ENCODE measurements at regions not wholly inside any gene's neighbourhood (a gene's known extent, or its start where the extent isn't known, plus 50 kb on each side); places are given as distances from the start of the nearest gene placed in this dataset.

DNA sequence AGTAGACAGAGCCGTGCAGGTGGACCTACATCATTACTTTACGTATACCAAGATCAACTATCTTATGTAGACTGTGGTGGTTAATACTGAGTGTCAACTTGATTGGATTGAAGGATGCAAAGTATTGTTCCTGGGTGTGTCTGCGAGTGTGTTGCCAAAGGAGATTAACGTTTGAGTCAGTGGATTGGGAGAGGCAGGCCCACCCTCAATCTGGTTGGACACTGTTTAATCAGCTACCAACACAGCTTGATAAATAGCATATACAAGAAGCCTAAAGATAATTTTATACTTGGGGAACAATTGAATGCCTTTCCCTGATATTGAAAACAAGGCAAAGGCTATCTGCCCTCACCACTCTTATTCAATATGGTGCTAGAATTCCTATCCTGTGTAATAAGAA is 604.2 kb upstream of the ZEB2 start:
- Histone ChIP-seq H3K27me3 (ENCODE audit: insufficient read depth in 3 of 3, low read length in 2 of 3) (no peaks in the 10 kb centered on the region), H3K36me3 (ENCODE audit: insufficient read depth in 1 of 2, low read depth in 1 of 2) (no peaks in the 10 kb centered on the region), H3K27ac (no peak overlapping the region), H3K4me3 (no peak overlapping the region), H3K9me3 (no peaks in the 10 kb centered on the region), H3K4me1 (no peaks in the 10 kb centered on the region)
- 86 to 89% (median 89%) methylated on average over 4 of the region's 4 CpGs for WGBS, 3 donors
- TF ChIP-seq, protein P1, sequence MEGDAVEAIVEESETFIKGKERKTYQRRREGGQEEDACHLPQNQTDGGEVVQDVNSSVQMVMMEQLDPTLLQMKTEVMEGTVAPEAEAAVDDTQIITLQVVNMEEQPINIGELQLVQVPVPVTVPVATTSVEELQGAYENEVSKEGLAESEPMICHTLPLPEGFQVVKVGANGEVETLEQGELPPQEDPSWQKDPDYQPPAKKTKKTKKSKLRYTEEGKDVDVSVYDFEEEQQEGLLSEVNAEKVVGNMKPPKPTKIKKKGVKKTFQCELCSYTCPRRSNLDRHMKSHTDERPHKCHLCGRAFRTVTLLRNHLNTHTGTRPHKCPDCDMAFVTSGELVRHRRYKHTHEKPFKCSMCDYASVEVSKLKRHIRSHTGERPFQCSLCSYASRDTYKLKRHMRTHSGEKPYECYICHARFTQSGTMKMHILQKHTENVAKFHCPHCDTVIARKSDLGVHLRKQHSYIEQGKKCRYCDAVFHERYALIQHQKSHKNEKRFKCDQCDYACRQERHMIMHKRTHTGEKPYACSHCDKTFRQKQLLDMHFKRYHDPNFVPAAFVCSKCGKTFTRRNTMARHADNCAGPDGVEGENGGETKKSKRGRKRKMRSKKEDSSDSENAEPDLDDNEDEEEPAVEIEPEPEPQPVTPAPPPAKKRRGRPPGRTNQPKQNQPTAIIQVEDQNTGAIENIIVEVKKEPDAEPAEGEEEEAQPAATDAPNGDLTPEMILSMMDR (IDR thresholded peaks at IDR 0.05): no peak
- intact Hi-C loops (cut with DNase I): no loop called here
- ATAC-seq (no peak), DNase-seq (no peak)

DNA sequence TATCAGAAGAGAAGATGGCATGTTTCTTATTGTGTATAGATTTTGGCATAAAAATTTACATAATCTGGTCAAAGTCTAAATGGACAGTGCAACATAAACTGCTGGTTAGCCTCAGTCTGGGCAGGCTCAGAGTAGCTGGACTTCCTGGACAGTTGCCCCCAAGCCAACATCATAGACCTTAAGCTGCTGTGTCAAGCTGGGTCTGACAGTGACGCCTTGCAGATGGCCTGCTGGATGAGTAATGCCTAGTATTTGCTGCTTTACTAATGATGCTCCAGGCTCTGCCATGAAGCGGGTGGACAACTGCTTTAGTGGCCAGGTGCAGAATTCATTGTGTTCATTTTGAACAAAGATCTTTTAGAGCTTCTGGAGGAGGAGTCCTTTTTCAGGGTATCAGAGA is 603.7 kb upstream of the ZEB2 start:
- Histone ChIP-seq H3K36me3 (ENCODE audit: insufficient read depth in 1 of 2, low read depth in 1 of 2) (no peaks in the 10 kb centered on the region), H3K9me3 (no peaks in the 10 kb centered on the region), H3K4me3 (no peak overlapping the region), H3K27ac (no peak overlapping the region), H3K27me3 (ENCODE audit: insufficient read depth in 3 of 3, low read length in 2 of 3) (no peaks in the 10 kb centered on the region), H3K4me1 (no peaks in the 10 kb centered on the region)
- 44 to 67% (median 49%) methylated on average over 2 of the region's 2 CpGs for WGBS, 3 donors
- intact Hi-C loops (cut with DNase I): no loop called here
- ATAC-seq (no peak), DNase-seq (peak in 1 of 2 donors; percentile 9)
- TF ChIP-seq, protein P1 (IDR thresholded peaks at IDR 0.05): no peak

DNA sequence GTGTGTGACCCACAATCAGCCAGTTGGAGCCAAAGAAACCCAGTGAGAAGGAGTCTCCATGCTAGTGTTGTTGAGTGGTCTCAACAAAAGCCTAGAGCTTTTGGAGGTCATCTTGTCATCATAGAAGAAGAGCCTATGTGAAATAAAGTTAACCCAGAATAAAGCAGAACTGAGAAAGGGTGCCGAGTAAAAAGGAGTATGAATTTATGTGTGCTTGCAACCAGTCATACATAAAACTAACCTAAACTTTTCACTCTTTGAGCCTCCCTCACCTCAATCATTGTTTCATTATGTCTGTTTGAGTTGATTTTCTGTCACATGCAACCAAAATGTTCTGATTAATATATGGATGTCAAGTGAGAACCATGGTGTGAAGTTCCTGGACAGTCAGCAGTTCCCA is 599.3 kb upstream of the ZEB2 start:
- Histone ChIP-seq H3K36me3 (ENCODE audit: insufficient read depth in 1 of 2, low read depth in 1 of 2) (no peaks in the 10 kb centered on the region), H3K4me1 (no peaks in the 10 kb centered on the region), H3K9me3 (no peaks in the 10 kb centered on the region), H3K27me3 (ENCODE audit: insufficient read depth in 3 of 3, low read length in 2 of 3) (no peaks in the 10 kb centered on the region), H3K4me3 (no peak overlapping the region), H3K27ac (no peak overlapping the region)
- intact Hi-C loops (cut with DNase I): no loop called here
- 93 to 97% (median 96%) methylated on average over 1 of the region's 1 CpG for WGBS, 3 donors
- ATAC-seq (no peak), DNase-seq (no peak)
- TF ChIP-seq, protein P1 (IDR thresholded peaks at IDR 0.05): no peak

DNA sequence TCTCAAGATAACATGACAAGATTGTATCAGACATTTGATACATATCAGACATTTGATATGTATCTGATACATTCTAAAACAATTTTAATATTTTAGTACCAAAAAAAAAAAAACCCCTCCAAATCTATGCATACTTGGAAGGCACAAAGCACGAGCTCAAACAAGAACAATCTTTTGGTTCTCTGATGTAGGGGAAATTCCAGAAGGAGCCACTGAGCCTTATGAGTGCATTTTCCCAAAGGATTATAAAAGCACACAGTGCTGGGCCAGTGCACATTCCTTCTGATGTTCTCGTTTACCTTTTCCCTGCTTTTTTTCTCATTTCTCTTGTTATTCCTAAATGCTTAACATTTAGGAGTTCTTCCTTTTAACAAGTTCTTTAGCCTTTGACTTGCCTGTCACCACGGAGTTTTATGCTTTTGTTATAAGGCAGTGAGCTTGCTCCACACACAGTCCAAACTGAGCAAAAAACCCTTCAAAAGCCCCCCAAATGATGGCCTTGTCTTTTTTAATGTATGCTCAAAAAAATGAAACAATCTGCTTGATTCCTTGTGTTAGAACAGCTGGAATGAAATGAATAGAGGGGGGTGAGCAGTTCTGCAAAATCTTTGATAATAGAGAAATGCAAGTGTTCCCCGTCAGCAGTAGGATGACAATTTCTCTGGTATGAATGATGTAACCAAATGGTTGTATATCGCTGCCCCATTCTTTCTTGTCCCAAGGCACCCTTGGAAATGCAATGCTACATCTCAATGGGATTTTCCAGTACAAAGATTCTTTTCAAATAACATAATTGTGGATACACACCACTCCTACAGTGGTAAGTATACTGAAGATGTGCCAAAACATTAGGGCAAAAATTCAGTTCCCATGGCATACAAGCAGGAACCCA is 597.2 kb upstream of the ZEB2 start:
- ATAC-seq: no peak

More for the DNA sequence above, 597.2 kb upstream of the ZEB2 start:
- H3K27ac ChIP-seq: no peak overlapping the region
- no peak overlapping the region for H3K4me3 ChIP-seq
- H3K27me3 ChIP-seq (ENCODE audit: insufficient read depth in 3 of 3, low read length in 2 of 3): no peaks in the 10 kb centered on the region
- TF ChIP-seq, protein P1 (IDR thresholded peaks at IDR 0.05): no peak
- H3K4me1 ChIP-seq: no peaks in the 10 kb centered on the region
- no peaks in the 10 kb centered on the region for H3K9me3 ChIP-seq
- WGBS, 3 donors: 25 to 43% (median 27%) methylated on average over 5 of the region's 5 CpGs
- H3K36me3 ChIP-seq (ENCODE audit: insufficient read depth in 1 of 2, low read depth in 1 of 2): no peaks in the 10 kb centered on the region
- no peak for DNase-seq
- intact Hi-C loops (cut with DNase I): no loop called here

Measured in psoas muscle (tissue), 7 donors.